ENCODE measurements at regions not wholly inside any gene's neighbourhood (a gene's known extent, or its start where the extent isn't known, plus 50 kb on each side); places are given as distances from the start of the nearest gene placed in this dataset.
"Not testable (repeated sequence)": the region's sequence is repeated elsewhere in the genome, so short reads cannot be mapped to it uniquely, and the experiment has no call there.

DNA sequence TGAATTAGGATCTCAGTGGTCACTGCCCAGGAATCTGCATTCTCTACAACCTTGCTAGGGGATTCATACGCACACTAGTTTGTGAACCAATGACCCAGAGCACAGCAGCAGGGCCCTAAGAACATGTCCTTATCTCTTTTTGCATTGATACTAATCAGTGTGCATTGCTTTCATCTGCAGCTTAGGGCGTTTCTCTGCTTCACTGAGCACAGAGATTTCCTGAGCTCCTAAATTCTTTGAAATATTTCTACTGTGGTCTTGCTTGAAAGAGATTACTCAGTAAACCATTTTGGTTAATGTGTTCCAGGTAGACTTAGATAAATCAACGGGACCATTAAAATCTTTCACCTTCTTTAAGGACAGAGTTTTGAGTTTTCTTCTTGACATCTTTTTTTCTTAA, 351.3 kb upstream of the KITLG start:
- DNase-seq, result no peak

GRCh38 chr12:88925454-88925853, 345.2 kb upstream of the KITLG start:
- no peak for DNase-seq

DNA sequence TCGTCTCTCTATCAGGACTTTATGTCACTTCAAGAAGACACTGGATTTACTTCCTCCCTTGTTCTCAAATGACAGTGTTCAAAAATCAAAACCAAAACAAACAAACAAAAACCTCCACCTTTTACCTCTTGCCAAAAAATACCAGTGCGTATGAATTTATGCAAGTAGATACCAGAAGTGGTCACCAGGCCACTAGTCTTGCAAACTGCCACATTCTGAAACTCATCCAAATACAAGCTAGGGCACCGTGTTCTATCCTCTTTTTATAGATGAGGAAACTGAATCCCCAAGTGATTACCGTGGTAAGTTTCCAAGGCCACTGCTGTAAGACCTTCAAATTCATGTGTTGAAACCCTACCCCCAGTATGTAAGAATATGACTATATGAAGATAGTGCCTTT, 343.9 kb upstream of the KITLG start:
- no peak for DNase-seq

DNA sequence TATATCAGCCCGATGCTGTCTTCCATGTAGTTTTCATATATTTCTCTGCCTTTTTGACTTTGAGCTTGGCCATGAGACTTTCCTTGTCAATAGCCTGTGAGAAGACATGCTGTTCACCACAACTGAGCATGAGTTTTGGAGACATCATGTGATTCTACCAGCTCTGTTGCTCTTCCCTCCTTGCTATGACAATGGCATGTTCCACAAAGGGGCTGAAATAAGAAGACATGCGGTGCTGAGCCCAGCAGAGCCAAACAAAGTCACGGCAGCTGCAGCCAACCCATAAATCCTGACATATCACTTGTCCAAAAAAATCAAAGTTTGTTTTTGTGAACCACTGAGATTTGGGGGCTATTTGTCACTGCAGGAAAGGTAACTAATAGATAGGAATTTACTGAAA, 343.4 kb upstream of the KITLG start:
- DNase-seq, result no peak

DNA sequence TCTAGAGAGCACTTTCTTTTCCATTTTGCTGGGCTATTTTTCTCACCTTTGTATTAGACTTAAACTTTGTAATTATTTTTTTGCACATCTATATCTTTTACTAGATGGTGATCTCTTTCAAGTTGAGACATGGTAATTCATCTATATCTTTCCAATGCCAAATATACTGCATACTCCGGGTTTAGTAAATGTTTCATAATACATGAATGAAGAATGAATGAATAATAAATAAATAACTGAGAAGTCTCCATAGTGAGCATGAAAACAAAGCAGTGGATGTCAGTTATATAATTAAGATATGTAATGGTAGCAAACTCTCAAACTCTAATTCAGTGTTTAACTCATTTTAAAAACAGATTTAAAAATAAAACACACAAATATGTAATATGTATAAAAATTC, 342.5 kb upstream of the KITLG start:
- DNase-seq, result no peak

- peak; percentile 18 for DNase-seq
Measured at GRCh38 chr12:88921890-88922532, 341.7 kb upstream of the KITLG start.

- no peak for DNase-seq
Measured at GRCh38 chr12:88921434-88921833, 341.2 kb upstream of the KITLG start.

DNA sequence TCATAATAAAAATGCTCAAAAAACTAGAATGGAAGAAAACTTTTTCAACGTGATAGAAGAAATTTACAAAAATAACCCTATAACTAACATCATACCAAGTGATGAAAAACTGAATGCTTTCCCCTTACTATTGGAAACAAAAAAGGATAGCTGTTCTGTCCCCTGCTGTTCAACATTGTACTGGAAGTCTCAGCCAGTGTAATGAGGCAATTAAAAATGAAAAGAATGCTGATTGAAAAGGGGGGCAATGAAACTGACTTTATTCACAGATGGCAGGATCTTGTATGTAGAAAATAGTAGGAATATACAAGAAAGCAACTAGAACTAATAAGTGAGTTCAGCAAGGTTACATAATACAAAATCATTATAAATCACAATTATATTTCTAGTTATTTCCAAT, 337.9 kb upstream of the KITLG start:
- DNase-seq, result peak; percentile 74

DNA sequence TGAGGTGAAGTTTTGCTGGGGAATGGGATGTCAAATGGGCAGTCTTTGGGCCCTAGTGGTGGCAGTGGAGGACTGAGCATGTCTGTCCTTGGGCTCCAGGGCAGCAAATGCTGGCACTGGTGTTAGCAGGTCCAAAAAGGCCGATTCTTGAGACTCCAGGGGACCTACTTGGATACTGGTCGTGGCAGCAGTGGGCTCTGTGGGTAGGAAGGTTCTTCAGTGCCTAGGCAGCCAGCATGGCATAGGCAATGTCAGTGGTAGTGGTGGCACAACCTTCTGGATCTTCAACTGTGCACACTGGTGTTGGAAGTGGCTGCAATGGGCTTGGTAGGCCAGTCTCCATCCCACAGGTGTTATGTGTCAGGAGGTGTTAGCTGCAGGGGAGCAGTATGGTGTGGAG, 334.7 kb upstream of the KITLG start:
- no peak for DNase-seq

GRCh38 chr12:88909510-88909909, 329.2 kb upstream of the KITLG start:
- DNase-seq, result no peak

GRCh38 chr12:88908345-88908744, 328.1 kb upstream of the KITLG start:
- DNase-seq, result no peak

DNA sequence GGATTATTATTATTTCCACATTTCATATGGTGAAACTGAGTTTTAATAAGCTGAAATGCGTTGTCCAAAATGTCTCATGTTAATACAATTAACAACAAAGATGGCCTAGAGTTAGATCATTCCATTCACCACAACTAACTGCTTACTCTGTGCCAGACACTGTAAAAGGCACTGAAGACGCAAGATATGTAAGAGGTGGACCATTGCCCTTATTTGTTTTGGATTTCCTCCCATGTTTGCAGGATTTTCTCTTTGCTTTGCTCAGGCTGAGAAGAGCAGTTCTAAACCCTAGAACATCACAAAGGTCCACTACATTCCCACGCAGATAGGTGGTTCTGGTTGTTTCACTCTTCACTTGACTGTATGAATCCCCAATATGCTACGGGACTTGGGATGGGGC, 324.4 kb upstream of the KITLG start:
- no peak for DNase-seq

DNA sequence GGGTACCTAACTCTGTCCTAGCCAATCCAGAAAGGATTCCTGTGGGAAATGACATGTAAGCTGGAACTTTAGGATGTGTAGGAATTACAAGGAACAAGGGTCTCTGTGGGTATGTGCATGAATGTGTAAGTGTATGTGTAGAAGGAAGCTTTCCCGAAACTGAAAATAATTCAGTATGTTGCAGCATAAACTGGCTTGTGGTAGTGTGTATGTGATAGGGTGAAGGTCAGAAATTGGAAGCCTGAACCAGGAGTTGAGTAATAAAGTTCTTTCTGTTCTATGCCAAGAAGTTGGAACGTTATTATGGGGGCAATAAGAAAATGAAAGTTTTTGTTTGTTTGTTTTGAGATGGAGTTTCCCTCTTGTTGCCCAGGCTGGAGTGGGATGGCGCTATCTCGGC, 323.1 kb upstream of the KITLG start:
- DNase-seq, result no peak

- peak; percentile 36 for DNase-seq
Measured at GRCh38 chr12:88897723-88898122, 317.5 kb upstream of the KITLG start.

DNA sequence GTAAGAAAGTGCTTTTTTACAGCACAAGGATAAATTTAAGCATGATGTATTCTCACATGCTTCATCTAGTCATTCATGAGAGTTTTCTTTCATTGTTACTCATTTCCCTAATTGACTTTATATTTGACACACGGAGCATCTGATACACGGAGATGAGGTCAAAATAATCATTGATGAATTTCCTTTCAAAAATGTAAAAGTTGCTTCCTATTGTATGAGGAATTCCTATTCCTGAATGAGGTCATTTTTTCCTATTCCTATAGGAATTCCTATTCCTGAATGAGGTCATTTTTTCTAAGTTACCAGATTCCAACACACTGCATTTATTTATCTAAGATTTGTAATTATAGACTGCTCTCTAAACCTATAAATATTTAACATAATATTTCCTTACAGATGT, 316.7 kb upstream of the KITLG start:
- no peak for DNase-seq

GRCh38 chr12:88895634-88896033, 315.4 kb upstream of the KITLG start:
- DNase-seq, result no peak

- no peak for DNase-seq
Measured at GRCh38 chr12:88893801-88894200, 313.5 kb upstream of the KITLG start.

DNA sequence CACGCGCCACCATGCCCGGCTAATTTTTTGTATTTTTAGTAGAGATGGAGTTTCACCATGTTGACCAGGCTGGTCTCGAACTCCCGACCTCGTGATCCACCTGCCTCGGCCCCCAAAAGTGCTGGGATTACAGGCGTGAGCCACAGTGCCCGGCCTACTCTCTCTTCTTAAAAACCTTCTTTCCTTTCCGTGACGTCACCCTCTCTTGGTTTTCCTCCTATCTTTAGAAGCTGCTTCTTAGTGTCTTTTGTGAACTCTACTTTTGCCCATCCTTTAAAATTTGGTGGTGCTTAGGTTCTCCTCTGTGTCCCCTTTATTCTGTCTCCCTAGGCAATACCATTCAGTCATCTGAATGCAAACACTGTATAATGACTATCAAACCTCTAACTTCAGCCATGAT, 311.2 kb upstream of the KITLG start:
- DNase-seq, result not testable (repeated sequence)

DNA sequence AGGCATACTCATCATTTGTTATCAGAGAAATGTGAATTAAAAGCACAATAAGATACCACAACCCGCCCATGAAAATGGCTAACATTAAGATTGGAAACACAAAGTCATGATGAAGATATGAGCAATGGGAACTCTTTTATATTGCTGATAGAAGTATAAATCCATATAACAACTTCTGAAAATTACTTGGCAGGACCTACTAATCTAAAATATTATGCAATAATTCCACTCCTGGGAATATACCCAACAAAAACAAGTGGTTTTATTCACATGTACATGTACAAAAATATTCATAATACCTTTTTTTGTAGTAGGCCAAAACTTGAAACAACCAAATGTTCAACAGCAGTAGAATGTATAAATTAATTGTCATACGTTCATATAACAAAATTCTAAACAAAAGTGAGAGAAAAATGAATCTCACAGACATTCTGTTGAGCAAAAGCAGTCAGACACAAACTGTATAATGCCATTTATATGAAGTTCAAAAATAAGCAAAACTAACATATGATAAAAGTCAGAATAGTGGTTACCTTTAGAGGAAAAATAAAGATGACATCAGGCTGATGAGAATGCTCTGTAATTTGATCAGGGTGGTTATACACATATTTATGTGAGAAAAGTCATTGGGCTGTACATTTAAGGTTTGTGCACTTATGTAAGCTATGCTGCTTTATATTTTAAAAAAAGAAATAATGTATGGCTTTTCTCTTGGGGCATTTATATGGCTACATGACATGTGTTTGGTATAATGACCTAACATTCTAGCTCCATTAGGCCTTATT, 309.2 kb upstream of the KITLG start:
- no peak for DNase-seq

GRCh38 chr12:88884600-88884999, 304.3 kb upstream of the KITLG start:
- DNase-seq, result no peak

- no peak for DNase-seq
Measured at GRCh38 chr12:88882662-88883061, 302.4 kb upstream of the KITLG start.

DNA sequence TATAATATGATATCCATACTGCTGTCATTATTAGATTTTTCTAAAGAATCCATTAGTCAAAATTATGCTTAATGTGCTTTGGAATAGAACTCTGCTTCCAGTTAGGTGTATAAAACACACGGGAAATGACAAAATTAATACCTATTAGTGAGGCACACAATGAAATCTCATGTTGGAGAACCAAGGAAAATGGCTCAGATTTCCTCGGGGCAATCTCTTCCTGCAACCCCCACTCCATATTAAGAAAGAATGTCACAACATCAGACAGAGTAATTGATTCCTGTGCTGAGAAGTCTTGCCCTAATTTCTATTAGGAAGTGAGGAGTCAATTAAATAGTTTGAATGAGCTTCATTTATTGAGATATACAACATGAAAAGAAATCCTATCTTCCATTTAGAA, 299.8 kb upstream of the KITLG start:
- DNase-seq, result peak; percentile 11

GRCh38 chr12:88878295-88878694, 298.0 kb upstream of the KITLG start:
- no peak for DNase-seq

DNA sequence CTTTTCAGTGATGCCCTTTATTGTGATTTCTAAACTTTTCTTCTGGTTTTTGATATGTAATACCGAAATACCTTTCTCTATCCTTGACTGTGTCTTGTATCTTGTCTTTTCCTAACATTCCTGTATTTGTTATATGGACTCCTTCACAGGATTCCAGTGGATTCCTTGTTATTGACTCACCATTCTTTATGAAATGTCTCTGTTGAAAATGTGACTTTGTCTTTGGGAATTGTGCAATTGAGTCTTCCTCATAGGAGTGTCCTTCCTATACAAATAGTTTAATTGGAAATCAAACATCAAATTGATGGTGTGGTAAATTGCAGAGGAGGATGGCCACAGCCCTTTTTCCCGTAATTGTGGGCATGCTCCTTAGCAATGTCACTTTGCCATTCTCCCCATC, 296.6 kb upstream of the KITLG start:
- DNase-seq, result no peak

Measured in NCI-H69 (cell line).